ENCODE measurements at regions not wholly inside any gene's neighbourhood (a gene's known extent, or its start where the extent isn't known, plus 50 kb on each side); places are given as distances from the start of the nearest gene placed in this dataset.
A peak's percentile ranks its signal among the peaks of the same experiment; 100 is the strongest.

DNA sequence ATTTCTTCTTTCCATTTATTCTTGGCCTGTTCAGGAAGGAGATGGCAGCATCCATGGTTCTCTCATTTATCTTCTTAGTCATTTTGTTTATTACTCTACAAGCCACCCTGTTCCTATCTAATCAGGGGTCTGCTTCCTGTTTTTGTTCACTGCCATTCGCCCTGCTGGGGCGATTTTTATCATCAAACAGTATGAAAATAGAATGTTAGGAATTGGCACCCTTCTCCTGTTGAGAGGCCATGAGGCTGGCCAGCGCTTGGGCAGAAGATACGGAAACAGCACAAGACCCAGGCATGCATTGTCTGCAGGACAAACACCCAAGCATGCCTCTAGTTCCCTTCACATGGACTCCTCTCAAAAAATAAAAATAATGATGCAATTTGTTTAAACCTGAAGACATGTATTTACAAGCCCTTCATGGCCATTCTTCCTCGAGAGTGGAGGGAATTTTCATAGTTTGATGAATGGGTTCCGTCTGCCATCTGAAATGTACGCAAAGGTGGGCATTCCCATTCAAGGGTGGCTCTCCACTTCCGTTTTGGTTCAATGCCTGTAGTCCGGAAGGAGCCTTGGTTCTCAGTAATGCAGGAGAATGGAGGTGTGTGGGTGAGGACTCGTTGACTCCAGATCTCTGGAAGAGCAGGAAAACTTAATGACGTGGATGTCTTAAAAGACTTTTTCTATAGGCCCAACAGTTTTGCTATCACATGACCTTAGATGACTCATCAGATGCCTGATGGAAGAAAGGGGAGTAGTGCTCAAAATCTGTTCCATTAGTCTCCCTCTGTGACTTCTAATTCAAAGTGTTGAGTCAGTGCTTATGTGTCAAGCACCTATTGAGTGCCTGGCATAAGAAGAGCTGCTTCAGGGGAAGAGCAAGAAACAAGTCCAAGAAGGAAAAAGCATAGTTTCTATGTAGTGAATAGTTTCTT is 252.4 kb upstream of the TBX3 start:
- Histone ChIP-seq H3K4me3 (no peak overlapping the region), H3K4me1 (no peaks in the 10 kb centered on the region), H3K9me3 (no peaks in the 10 kb centered on the region), H3K27ac (no peak overlapping the region), H3K27me3 (no peaks in the 10 kb centered on the region), H3K36me3 (no peaks in the 10 kb centered on the region)
- intact Hi-C loops (cut with DNase I) = no loop called here
- TF ChIP-seq POLR2A (IDR thresholded peaks at IDR 0.05) (no peak), CTCF (IDR thresholded peaks at IDR 0.05) (no peak)
- ATAC-seq = no peak
- whole genome bisulfite sequencing (ENCODE audit: insufficient coverage, low coverage, low lambda C conversion rate, missing lambda C conversion rate) = 62% methylated on average over 11 of the region's 11 CpGs
- DNase-seq = no peak

DNA sequence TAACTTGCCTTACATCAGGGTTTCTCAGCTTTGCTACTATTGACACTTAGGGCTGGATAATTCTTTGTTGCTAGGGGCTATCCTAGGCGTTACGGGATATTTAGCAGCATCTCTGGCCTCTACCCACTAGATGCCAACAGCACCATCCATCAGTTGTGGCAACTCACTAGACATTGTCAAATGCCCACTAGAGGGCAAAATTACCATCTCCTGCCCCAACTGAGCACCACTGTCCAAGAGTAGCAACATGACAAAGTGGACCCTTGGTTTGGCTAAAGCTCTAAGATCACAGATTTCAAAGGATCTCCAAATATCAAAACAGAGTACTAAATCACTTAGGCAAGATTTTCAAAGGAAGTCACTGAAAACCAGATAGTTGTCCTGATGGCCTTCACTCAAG is 251.7 kb upstream of the TBX3 start:
- no peaks in the 10 kb centered on the region for H3K27me3 ChIP-seq
- WGBS (ENCODE audit: insufficient coverage, low coverage, low lambda C conversion rate, missing lambda C conversion rate) = 77% methylated on average over 2 of the region's 2 CpGs
- TF ChIP-seq CTCF (IDR thresholded peaks at IDR 0.05) (peak; percentile 48 to 64 (median 53)), POLR2A (IDR thresholded peaks at IDR 0.05) (no peak)
- no peak overlapping the region for H3K27ac ChIP-seq
- intact Hi-C loops (cut with DNase I) = no loop called here
- no peak overlapping the region for H3K4me3 ChIP-seq
- H3K4me1 ChIP-seq = no peaks in the 10 kb centered on the region
- no peaks in the 10 kb centered on the region for H3K9me3 ChIP-seq
- DNase-seq (peak in 1 of 3 donors; percentile 48), ATAC-seq (peak; percentile 85 to 92 (median 88))
- H3K36me3 ChIP-seq = no peaks in the 10 kb centered on the region

DNA sequence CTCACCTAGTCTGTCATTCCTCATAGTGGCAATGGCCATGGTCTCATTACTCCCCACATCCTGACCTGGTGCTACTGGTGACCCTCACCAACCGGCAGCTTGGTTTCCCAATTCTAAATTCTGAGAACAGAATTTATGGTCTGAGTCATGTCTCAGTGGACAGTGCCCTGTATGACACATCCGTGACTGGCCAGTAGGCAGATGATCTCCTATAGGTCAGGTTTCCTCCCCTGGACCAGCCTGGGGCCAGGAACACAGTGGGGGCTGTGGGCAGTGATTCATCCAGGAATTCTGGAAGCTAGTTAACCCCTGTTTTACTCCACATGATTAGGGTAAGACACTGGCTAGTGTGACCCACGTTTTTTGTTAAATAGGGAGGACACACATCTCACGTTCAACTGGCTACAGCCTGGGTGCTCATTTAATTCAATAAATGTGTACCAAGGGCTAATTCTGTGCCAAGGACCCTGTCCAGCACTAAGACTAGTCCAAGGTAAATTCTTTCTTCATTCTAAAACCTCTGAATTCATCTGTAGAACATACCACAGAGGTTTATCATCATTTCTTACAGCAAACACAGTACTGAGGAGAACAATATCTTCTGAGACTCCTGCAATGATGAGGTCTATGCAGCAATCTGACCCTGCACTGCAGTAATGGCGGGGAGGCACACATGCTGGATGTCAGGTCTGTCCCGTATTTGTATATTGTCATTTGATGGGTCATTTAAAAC is 249.6 kb upstream of the TBX3 start:
- Histone ChIP-seq H3K4me1 (no peaks in the 10 kb centered on the region), H3K9me3 (no peaks in the 10 kb centered on the region), H3K27ac (no peak overlapping the region), H3K36me3 (no peaks in the 10 kb centered on the region), H3K27me3 (no peaks in the 10 kb centered on the region), H3K4me3 (no peak overlapping the region)
- TF ChIP-seq POLR2A (IDR thresholded peaks at IDR 0.05) (no peak), CTCF (IDR thresholded peaks at IDR 0.05) (no peak)
- intact Hi-C loops (cut with DNase I) = no loop called here
- DNase-seq (peak in 1 of 3 donors; percentile 36), ATAC-seq (peak in 1 of 4 donors; percentile 93)
- 62% methylated on average over 6 of the region's 6 CpGs for WGBS (ENCODE audit: insufficient coverage, low coverage, low lambda C conversion rate, missing lambda C conversion rate)

- Histone ChIP-seq H3K27ac (no peak overlapping the region), H3K4me3 (no peak overlapping the region), H3K9me3 (no peaks in the 10 kb centered on the region), H3K4me1 (no peaks in the 10 kb centered on the region), H3K27me3 (no peaks in the 10 kb centered on the region), H3K36me3 (no peaks in the 10 kb centered on the region)
- no peak for DNase-seq
- 72% methylated on average over 3 of the region's 3 CpGs for WGBS (ENCODE audit: insufficient coverage, low coverage, low lambda C conversion rate, missing lambda C conversion rate)
- TF ChIP-seq CTCF (IDR thresholded peaks at IDR 0.05) = no peak
- no peak for TF ChIP-seq POLR2A (IDR thresholded peaks at IDR 0.05)
- ATAC-seq = no peak
- intact Hi-C loops (cut with DNase I) = no loop called here
Observed at GRCh38 chr12:114932806-114933205, 248.8 kb upstream of the TBX3 start.
